Heart right ventricle (tissue), 16 donors: ENCODE measurements at regions not wholly inside any gene's neighbourhood (a gene's known extent, or its start where the extent isn't known, plus 50 kb on each side); places are given as distances from the start of the nearest gene placed in this dataset.
"Not testable (repeated sequence)": the region's sequence is repeated elsewhere in the genome, so short reads cannot be mapped to it uniquely, and the experiment has no call there.

Experiments
- ATAC-seq, 8 donors: fragments of 200-7000 bp; cut with Tn5 transposase; one replicate each; pipeline ENCODE4 v1.9.1; 2020; ENCODE audit warnings: mild to moderate bottlenecking in 8 of 8, moderate library complexity in 8 of 8, moderate number of reproducible peaks in 1 of 8
- DNase-seq, 2 donors: peaks; one replicate each; pipeline ENCODE4 v3.0.0-alpha.2; 2020
- H3K27ac ChIP-seq, 10 donors: fragments of 200-600 bp; sonication (generic) in 2 of 10; one replicate each; pipeline versions ENCODE4 v1.5.0 to v1.8.0; 2020 to 2022; ENCODE audit warnings: mild to moderate bottlenecking in 3 of 10
- H3K27me3 ChIP-seq, 7 donors: fragments of 200-600 bp; one replicate each; pipeline ENCODE4 v1.8.0; 2021 to 2022; ENCODE audit warnings: mild to moderate bottlenecking in 2 of 7
- H3K36me3 ChIP-seq, 9 donors: fragments of 200-600 bp; sonication (generic) in 1 of 9; one replicate each; pipeline versions ENCODE4 v1.5.0 to v1.8.0; 2020 to 2022; ENCODE audit warnings: mild to moderate bottlenecking in 2 of 9
- H3K4me1 ChIP-seq, 9 donors: fragments of 200-600 bp; sonication (generic) in 1 of 9; one replicate each; pipeline versions ENCODE4 v1.5.0 to v1.8.0; 2020 to 2022; ENCODE audit warnings: mild to moderate bottlenecking in 4 of 9
- H3K4me3 ChIP-seq, 10 donors: fragments of 200-600 bp; sonication (generic) in 2 of 10; one replicate each; pipeline versions ENCODE4 v1.5.0 to v1.8.0; 2020 to 2022; ENCODE audit warnings: mild to moderate bottlenecking in 7 of 10, moderate library complexity in 2 of 10
- H3K9me3 ChIP-seq, 11 donors: fragments of 200-600 bp in 10 of 11; sonication (generic) in 2 of 11; one replicate each; pipeline versions ENCODE4 v1.5.0 to v1.8.0; 2013 to 2022; ENCODE audit warnings: mild to moderate bottlenecking in 2 of 11, control low read depth in 1 of 11, moderate library complexity in 1 of 11
- CTCF ChIP-seq, 9 donors: fragments of 200-600 bp; sonication (generic) in 2 of 9; IDR thresholded peaks; one replicate each; pipeline versions ENCODE4 v1.5.0 to v1.8.0; 2021 to 2022; ENCODE audit warnings: antibody characterized with exemption in 9 of 9, mild to moderate bottlenecking in 5 of 9, moderate library complexity in 1 of 9
- WGBS, 2 donors: extraction: QIAGEN DNeasy Blood & Tissue Kit; methylation state at CpG; one replicate each; pipeline ENCODE4 v1.1.7; 2013; ENCODE audit warnings: inconsistent platforms in 1 of 2; 5-methylcytosine and 5-hydroxymethylcytosine counted together
- intact Hi-C, 10 donors: fragments of 100-400 bp; cut with DNase I; formaldehyde crosslinking; loops; one replicate each; pipeline versions ENCODE4 v1.11.1 to v1.14.2; 2022
- donor health status: Arrhythmogenic right ventricular cardiomyopathy.
- donor health status: ischemic (EF 13 %, LVEDD 7.1; RV severe dilation, severe dysfunction).
- donor health status: healthy with polysubstance abuse.
- donor health status: DM: no; HTN: yes; CAD: no.
- donor health status: DM: no; HTN: no; CAD: no.
- donor health status: ischemic (EF 25% LVEDD 6.9; RV normal size, moderate dysfunction).
- donor health status: ischemic (EF 25% LVEDD 5.7; RV mildly dilated, moderate dysfunction).
- donor health status: healthy.
- donor health status: DM: yes; HTN: yes; CAD: no.
- donor health status: Ischemic cardiomyopathy.
- donor health status: ischemic (EF 35%, LVEDD 5.7; RV mildly dilated, moderate dysfunction).
- donor health status: nonischemic (EF 11% LVEDD 7.7; RV severe dilation, severe dysfunction).
- donor health status: DM: yes; HTN: yes; CAD: no.
- donor health status: PGD.
- donor health status: ischemic (EF 29% LVEDD 5.4; RV normal size, mild dysfunction).
- donor health status: nonischemic (EF 23%, LVEDD 6.1; RV moderate dilation, normal function).

GRCh38 chr13:66237411-66238062, 992.6 kb downstream of the PCDH9 start:
- WGBS, 2 donors: 80 to 82% methylated on average over 4 of the region's 4 CpGs
- no peaks in the 10 kb centered on the region for H3K4me1 ChIP-seq
- no peak for TF ChIP-seq CTCF (IDR thresholded peaks at IDR 0.05)
- intact Hi-C loops: no loop called here
- H3K27ac ChIP-seq: no peak overlapping the region
- H3K36me3 ChIP-seq: no peaks in the 10 kb centered on the region
- DNase-seq: no peak
- peaks cover 0 to 8% (median 0%) of the 10 kb centered on the region in 11 donors for H3K9me3 ChIP-seq
- ATAC-seq: no peak
- no peaks in the 10 kb centered on the region for H3K27me3 ChIP-seq
- no peak overlapping the region for H3K4me3 ChIP-seq

GRCh38 chr13:66234159-66234558, 996.0 kb downstream of the PCDH9 start:
- Histone ChIP-seq H3K27me3 (no peaks in the 10 kb centered on the region), H3K9me3 (peaks cover 0 to 8% (median 0%) of the 10 kb centered on the region in 11 donors), H3K4me1 (no peaks in the 10 kb centered on the region), H3K4me3 (no peak overlapping the region), H3K27ac (no peak overlapping the region), H3K36me3 (no peaks in the 10 kb centered on the region)
- intact Hi-C loops: no loop called here
- DNase-seq (no peak), ATAC-seq (no peak)
- WGBS, 2 donors: 51 to 71% methylated on average over 1 of the region's 1 CpG
- TF ChIP-seq CTCF (IDR thresholded peaks at IDR 0.05): no peak

DNA sequence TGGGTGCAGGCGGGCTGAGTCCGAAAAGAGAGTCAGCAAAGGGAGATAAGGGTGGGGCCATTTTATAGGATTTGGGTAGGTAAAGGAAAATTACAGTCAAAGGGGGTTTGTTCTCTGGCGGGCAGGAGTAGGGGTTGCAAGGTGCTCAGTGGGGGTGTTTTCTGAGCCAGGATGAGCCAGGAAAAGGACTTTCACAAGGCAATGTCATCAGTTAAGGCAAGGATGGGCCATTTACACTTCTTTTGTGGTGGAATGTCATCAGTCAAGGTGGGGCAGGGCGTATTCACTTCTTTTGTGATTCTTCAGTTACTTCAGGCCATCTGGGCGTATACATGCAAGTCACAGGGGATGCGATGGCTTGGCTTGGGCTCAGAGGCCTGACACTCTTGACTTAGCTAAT, 998.2 kb downstream of the PCDH9 start:
- H3K36me3 ChIP-seq, DNase-seq, intact Hi-C loops, H3K4me1 ChIP-seq, H3K4me3 ChIP-seq, H3K9me3 ChIP-seq, H3K27me3 ChIP-seq, ATAC-seq, H3K27ac ChIP-seq: not testable (repeated sequence)
- 90 to 92% methylated on average over 4 of the region's 6 CpGs for WGBS, 2 donors

- no peaks in the 10 kb centered on the region for H3K4me1 ChIP-seq
- WGBS, 2 donors: 66 to 82% methylated on average over 2 of the region's 2 CpGs
- H3K36me3 ChIP-seq: no peaks in the 10 kb centered on the region
- intact Hi-C loops: no loop called here
- no peak overlapping the region for H3K27ac ChIP-seq
- TF ChIP-seq CTCF (IDR thresholded peaks at IDR 0.05): no peak
- ATAC-seq (no peak), DNase-seq (no peak)
- no peaks in the 10 kb centered on the region for H3K9me3 ChIP-seq
- H3K27me3 ChIP-seq: no peaks in the 10 kb centered on the region
- H3K4me3 ChIP-seq: no peak overlapping the region
Observed at GRCh38 chr13:66225072-66225471, 1005.1 kb downstream of the PCDH9 start.

DNA sequence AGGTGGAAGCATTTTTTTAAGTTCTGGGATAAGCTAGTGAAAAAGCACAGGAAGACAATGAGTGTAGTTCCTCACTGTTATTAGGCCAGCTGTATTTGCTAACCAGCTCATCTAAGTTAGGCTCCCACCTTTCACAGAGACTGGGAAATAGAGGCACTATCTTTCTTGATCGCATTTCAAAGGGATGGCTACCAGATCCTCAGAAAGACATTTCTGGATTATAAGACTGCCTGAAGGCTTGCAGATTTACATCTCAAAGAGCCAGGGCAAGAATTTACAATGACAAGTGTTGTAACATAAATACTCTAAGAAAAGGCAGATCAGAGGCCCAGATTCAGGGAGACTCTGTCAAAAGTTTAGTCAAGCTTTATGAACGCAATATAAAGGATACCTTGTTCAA, 1005.5 kb downstream of the PCDH9 start:
- Histone ChIP-seq H3K4me1 (no peaks in the 10 kb centered on the region), H3K27ac (no peak overlapping the region), H3K9me3 (no peaks in the 10 kb centered on the region), H3K36me3 (no peaks in the 10 kb centered on the region), H3K4me3 (no peak overlapping the region), H3K27me3 (no peaks in the 10 kb centered on the region)
- DNase-seq: no peak
- intact Hi-C loops: no loop called here
- WGBS, 2 donors: 65 to 84% methylated on average over 2 of the region's 2 CpGs
- ATAC-seq: no peak
- no peak for TF ChIP-seq CTCF (IDR thresholded peaks at IDR 0.05)
